ENCODE measurements at regions not wholly inside any gene's neighbourhood (a gene's known extent, or its start where the extent isn't known, plus 50 kb on each side); places are given as distances from the start of the nearest gene placed in this dataset.
A peak's percentile ranks its signal among the peaks of the same experiment; 100 is the strongest.

DNA sequence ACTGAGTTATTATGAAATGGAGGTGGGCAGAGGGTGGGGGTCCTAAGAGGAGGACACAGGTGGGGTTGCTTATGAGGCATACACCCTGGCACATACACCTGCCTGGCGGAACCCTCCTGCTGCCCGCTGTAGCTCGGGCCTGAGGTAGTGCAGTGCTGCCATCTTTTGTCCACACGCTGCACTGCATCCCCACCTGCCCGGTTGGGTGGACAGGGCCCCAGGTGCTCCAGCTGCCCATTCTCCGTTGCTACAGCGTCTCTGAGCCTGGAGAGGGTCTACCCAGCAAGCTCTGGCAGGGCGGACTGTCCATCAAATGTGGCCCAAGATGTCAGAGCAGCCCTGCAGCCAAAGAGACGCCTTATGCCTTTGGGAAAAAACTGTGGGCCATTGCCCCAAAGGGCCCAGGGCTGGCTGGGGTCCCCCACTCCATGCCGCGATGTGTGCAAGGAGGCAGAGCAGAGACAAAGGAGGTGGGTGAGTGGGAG is 131.2 kb downstream of the BUD13 start:
- TF ChIP-seq, protein P1, sequence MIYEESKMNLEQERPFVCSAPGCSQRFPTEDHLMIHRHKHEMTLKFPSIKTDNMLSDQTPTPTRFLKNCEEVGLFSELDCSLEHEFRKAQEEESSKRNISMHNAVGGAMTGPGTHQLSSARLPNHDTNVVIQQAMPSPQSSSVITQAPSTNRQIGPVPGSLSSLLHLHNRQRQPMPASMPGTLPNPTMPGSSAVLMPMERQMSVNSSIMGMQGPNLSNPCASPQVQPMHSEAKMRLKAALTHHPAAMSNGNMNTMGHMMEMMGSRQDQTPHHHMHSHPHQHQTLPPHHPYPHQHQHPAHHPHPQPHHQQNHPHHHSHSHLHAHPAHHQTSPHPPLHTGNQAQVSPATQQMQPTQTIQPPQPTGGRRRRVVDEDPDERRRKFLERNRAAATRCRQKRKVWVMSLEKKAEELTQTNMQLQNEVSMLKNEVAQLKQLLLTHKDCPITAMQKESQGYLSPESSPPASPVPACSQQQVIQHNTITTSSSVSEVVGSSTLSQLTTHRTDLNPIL (CRISPR knock-in tag; IDR thresholded peaks at IDR 0.05; ENCODE audit: low read depth), result no peak
- TF ChIP-seq GLIS3 (CRISPR knock-in tag; IDR thresholded peaks at IDR 0.05), result no peak
- peak; percentile 88 for ATAC-seq

DNA sequence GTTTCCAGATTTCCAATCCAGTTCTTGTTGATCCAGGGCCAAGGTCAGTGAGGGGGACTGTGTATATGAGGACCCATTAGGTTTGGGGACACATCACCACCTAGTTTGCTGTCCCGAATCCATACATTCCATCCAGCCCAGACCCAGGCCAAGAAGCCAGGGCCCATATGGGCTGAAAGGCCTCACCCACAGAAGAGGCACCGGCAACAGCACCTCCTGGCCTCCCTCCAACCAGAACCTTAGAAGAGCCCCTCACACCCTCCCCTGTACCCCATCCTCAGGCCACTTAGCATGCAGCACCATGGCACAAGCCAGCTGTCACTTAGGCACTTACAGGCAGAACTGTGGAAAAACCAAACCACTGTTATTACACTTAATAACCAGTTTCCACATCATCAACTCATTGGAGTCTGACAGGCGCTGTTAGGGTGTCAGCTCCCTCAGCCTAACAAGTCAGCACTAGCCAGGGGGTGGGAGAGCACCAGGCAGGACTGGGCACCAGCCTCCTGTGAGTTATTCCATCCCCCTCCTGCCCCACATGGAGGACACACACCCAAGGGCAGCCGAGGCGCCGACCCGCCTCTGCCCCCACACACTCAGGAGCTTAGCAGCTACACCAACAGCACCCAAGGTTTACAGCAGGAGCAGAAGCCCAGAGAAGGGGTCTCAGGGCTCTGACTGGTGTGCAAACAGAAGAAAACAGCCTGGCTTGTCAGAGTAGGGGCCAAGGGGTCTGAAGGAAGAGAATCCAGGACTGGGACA is 132.0 kb downstream of the BUD13 start:
- no peak for ATAC-seq
- TF ChIP-seq TOX (CRISPR knock-in tag; IDR thresholded peaks at IDR 0.05; ENCODE audit: borderline replicate concordance) (no peak), RARB (CRISPR knock-in tag; IDR thresholded peaks at IDR 0.05) (no peak), ZNF8 (CRISPR knock-in tag; IDR thresholded peaks at IDR 0.05) (no peak), ESRRG (CRISPR knock-in tag; IDR thresholded peaks at IDR 0.05) (no peak), TCF4 (CRISPR knock-in tag; IDR thresholded peaks at IDR 0.05; ENCODE audit: borderline replicate concordance) (no peak), ZFP3 (CRISPR knock-in tag; IDR thresholded peaks at IDR 0.05) (no peak), PPARA (CRISPR knock-in tag; IDR thresholded peaks at IDR 0.05; ENCODE audit: borderline replicate concordance) (no peak), BACH2 (CRISPR knock-in tag; IDR thresholded peaks at IDR 0.05; ENCODE audit: borderline replicate concordance) (no peak)
- TF ChIP-seq, protein P2, sequence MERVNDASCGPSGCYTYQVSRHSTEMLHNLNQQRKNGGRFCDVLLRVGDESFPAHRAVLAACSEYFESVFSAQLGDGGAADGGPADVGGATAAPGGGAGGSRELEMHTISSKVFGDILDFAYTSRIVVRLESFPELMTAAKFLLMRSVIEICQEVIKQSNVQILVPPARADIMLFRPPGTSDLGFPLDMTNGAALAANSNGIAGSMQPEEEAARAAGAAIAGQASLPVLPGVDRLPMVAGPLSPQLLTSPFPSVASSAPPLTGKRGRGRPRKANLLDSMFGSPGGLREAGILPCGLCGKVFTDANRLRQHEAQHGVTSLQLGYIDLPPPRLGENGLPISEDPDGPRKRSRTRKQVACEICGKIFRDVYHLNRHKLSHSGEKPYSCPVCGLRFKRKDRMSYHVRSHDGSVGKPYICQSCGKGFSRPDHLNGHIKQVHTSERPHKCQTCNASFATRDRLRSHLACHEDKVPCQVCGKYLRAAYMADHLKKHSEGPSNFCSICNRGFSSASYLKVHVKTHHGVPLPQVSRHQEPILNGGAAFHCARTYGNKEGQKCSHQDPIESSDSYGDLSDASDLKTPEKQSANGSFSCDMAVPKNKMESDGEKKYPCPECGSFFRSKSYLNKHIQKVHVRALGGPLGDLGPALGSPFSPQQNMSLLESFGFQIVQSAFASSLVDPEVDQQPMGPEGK (CRISPR knock-in tag; IDR thresholded peaks at IDR 0.05; ENCODE audit: borderline replicate concordance), result no peak

DNA sequence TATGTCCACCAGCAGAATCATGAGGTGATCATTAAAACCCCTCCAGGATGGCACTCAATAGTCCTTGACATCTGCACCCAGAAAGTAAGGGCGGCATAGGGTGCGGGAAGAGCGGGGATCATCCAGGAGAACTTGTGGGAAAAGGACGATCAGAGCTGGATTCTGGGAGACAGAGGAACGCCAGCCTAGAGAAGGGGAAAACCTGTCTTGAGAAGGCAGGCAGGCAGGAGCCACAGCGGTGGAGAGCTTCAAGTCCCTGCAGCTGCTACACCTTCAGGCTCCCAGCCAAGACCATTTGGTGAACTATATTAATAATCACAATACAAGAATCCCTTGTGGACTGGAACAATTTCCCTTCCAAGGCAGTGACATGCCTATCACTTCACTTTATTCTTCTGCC is 134.3 kb downstream of the BUD13 start:
- no peak for ATAC-seq
- TF ChIP-seq ZNF8 (CRISPR knock-in tag; IDR thresholded peaks at IDR 0.05) (no peak), ISL1 (CRISPR knock-in tag; IDR thresholded peaks at IDR 0.05) (no peak), TCF4 (CRISPR knock-in tag; IDR thresholded peaks at IDR 0.05; ENCODE audit: borderline replicate concordance) (no peak), ARNTL (CRISPR knock-in tag; IDR thresholded peaks at IDR 0.05; ENCODE audit: borderline replicate concordance, low read depth) (no peak), ESRRG (CRISPR knock-in tag; IDR thresholded peaks at IDR 0.05) (no peak), ZC3H10 (CRISPR knock-in tag; IDR thresholded peaks at IDR 0.05) (no peak), PPARA (CRISPR knock-in tag; IDR thresholded peaks at IDR 0.05; ENCODE audit: borderline replicate concordance) (no peak)
- TF ChIP-seq, protein P1 (CRISPR knock-in tag; IDR thresholded peaks at IDR 0.05; ENCODE audit: low read depth), result no peak

DNA sequence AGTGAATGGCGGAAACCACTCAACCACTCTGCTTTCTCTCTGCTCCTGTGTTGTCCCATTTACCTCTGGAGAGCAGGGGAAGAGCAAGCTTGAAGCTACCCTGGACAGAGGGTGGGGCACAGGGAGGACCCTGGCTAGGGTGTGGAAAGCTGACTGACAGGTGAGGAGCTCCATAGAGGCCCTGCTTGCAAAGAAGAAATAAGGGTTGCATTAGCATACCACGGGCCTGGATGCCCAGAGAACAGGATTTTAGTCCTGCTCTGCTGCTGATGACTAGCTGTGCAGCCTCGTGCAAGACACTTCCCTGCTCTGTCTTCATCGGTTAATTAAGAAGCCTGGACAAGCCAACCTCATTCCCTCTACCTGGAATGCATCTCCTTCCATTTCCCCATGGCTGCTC is 135.0 kb downstream of the BUD13 start:
- no peak for ATAC-seq
- TF ChIP-seq BACH2 (CRISPR knock-in tag; IDR thresholded peaks at IDR 0.05; ENCODE audit: borderline replicate concordance), result no peak
- no peak for TF ChIP-seq ZFP3 (CRISPR knock-in tag; IDR thresholded peaks at IDR 0.05)
- no peak for TF ChIP-seq ZNF70 (CRISPR knock-in tag; IDR thresholded peaks at IDR 0.05)
- TF ChIP-seq ZFP30 (CRISPR knock-in tag; IDR thresholded peaks at IDR 0.05), result no peak
- TF ChIP-seq, protein P3, sequence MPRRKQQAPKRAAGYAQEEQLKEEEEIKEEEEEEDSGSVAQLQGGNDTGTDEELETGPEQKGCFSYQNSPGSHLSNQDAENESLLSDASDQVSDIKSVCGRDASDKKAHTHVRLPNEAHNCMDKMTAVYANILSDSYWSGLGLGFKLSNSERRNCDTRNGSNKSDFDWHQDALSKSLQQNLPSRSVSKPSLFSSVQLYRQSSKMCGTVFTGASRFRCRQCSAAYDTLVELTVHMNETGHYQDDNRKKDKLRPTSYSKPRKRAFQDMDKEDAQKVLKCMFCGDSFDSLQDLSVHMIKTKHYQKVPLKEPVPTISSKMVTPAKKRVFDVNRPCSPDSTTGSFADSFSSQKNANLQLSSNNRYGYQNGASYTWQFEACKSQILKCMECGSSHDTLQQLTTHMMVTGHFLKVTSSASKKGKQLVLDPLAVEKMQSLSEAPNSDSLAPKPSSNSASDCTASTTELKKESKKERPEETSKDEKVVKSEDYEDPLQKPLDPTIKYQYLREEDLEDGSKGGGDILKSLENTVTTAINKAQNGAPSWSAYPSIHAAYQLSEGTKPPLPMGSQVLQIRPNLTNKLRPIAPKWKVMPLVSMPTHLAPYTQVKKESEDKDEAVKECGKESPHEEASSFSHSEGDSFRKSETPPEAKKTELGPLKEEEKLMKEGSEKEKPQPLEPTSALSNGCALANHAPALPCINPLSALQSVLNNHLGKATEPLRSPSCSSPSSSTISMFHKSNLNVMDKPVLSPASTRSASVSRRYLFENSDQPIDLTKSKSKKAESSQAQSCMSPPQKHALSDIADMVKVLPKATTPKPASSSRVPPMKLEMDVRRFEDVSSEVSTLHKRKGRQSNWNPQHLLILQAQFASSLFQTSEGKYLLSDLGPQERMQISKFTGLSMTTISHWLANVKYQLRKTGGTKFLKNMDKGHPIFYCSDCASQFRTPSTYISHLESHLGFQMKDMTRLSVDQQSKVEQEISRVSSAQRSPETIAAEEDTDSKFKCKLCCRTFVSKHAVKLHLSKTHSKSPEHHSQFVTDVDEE (CRISPR knock-in tag; IDR thresholded peaks at IDR 0.05), result no peak
- no peak for TF ChIP-seq TCF4 (CRISPR knock-in tag; IDR thresholded peaks at IDR 0.05; ENCODE audit: borderline replicate concordance)
- TF ChIP-seq CSDC2 (CRISPR knock-in tag; IDR thresholded peaks at IDR 0.05), result no peak
- TF ChIP-seq ARNTL (CRISPR knock-in tag; IDR thresholded peaks at IDR 0.05; ENCODE audit: borderline replicate concordance, low read depth), result no peak
- TF ChIP-seq, protein P4, sequence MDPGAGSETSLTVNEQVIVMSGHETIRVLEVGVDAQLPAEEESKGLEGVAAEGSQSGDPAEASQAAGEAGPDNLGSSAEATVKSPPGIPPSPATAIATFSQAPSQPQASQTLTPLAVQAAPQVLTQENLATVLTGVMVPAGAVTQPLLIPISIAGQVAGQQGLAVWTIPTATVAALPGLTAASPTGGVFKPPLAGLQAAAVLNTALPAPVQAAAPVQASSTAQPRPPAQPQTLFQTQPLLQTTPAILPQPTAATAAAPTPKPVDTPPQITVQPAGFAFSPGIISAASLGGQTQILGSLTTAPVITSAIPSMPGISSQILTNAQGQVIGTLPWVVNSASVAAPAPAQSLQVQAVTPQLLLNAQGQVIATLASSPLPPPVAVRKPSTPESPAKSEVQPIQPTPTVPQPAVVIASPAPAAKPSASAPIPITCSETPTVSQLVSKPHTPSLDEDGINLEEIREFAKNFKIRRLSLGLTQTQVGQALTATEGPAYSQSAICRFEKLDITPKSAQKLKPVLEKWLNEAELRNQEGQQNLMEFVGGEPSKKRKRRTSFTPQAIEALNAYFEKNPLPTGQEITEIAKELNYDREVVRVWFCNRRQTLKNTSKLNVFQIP (CRISPR knock-in tag; IDR thresholded peaks at IDR 0.05; ENCODE audit: borderline replicate concordance, low read depth), result no peak
- TF ChIP-seq PPARA (CRISPR knock-in tag; IDR thresholded peaks at IDR 0.05; ENCODE audit: borderline replicate concordance), result no peak
- no peak for TF ChIP-seq ISL1 (CRISPR knock-in tag; IDR thresholded peaks at IDR 0.05)
- TF ChIP-seq TOX (CRISPR knock-in tag; IDR thresholded peaks at IDR 0.05; ENCODE audit: borderline replicate concordance), result no peak
- TF ChIP-seq ZNF8 (CRISPR knock-in tag; IDR thresholded peaks at IDR 0.05), result no peak
- TF ChIP-seq RARB (CRISPR knock-in tag; IDR thresholded peaks at IDR 0.05), result no peak
- TF ChIP-seq, protein P5, sequence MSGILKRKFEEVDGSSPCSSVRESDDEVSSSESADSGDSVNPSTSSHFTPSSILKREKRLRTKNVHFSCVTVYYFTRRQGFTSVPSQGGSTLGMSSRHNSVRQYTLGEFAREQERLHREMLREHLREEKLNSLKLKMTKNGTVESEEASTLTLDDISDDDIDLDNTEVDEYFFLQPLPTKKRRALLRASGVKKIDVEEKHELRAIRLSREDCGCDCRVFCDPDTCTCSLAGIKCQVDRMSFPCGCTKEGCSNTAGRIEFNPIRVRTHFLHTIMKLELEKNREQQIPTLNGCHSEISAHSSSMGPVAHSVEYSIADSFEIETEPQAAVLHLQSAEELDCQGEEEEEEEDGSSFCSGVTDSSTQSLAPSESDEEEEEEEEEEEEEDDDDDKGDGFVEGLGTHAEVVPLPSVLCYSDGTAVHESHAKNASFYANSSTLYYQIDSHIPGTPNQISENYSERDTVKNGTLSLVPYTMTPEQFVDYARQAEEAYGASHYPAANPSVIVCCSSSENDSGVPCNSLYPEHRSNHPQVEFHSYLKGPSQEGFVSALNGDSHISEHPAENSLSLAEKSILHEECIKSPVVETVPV (CRISPR knock-in tag; IDR thresholded peaks at IDR 0.05), result no peak
- no peak for TF ChIP-seq ZC3H10 (CRISPR knock-in tag; IDR thresholded peaks at IDR 0.05)
- TF ChIP-seq, protein P1 (CRISPR knock-in tag; IDR thresholded peaks at IDR 0.05; ENCODE audit: low read depth), result no peak
